EL (cell line): ENCODE measurements at regions not wholly inside any gene's neighbourhood (a gene's known extent, or its start where the extent isn't known, plus 50 kb on each side); places are given as distances from the start of the nearest gene placed in this dataset.
A peak's percentile ranks its signal among the peaks of the same experiment; 100 is the strongest.

Experiments used
- DNase-seq: peaks from one replicate; pipeline ENCODE4 v3.0.0-alpha.2; 2016

DNA sequence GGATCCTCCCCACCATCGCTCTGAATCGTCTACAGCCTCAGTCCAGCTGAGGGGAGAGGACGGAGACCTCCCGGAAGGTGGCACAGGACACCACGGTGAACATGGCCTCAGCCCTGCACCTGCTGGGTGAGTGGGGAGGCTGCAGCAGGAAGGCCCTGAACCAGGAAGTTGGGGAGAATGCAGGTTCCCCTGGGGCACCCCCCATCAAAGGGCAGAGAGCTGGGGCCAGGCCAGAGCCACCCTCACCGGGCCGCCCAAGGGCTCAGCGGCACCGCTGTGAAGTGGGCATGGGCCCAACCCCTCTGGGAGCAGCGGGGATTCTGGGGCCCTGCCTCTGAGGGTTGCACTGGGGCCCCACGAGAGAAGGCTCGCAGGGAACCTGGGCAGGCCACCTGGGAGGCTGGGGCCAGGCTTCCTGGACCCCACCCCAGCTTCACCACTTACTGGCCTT lies 98.7 kb downstream of the MICALL2 start:
- DNase-seq = no peak

DNA sequence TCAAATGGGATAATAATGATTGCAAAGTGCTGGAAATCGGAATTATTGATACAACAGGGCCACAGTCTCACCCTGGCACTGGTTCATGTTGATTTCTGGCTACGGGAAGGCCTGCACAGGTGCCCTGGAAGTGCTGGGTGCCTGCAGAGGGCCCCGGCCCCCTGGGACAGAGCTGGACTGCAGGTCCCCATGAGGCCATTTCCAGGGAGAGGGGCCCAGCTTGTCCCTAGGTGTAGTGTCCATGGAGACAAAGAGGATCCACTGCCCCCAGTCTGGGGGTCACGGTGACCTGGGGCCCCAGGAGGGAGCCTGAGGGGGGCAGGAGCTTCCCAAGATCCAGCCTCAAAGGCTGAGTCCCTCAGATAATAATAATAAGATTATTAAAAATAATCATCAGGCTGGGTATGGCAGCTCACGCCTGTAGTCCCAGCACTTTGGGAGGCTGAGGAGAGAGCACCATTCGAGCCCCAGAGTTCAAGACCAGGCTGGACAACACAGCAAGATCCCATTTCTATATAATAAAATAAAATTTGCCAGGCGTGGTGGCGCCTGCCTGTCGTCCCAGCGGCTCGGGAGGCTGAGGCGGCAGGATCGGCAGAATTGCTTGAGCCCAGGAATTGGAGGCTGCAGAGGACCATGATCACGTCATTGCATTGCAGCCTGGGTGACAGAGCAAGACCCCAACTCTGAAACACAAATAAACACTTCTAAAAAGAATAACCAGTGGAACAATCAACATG lies 98.1 kb downstream of the MICALL2 start:
- DNase-seq = no peak

DNA sequence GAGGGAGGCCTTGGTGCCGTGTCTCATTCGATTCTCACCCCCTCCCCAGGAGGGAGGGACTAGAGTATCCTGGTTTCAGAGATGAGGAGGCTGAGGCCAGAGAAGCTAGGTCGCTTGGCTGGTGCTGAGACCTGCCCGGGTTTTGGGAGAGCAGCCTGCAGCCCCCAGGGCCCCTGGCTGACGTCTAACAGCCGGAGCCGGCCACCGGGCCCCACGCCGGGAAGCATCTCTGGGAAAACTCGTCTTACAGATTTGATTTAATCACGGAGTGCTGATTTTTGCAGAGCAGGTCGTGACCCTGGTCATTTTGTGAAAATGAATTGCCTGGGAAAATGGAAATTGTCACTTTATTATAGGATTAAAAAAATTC lies 97.5 kb downstream of the MICALL2 start:
- no peak for DNase-seq

DNA sequence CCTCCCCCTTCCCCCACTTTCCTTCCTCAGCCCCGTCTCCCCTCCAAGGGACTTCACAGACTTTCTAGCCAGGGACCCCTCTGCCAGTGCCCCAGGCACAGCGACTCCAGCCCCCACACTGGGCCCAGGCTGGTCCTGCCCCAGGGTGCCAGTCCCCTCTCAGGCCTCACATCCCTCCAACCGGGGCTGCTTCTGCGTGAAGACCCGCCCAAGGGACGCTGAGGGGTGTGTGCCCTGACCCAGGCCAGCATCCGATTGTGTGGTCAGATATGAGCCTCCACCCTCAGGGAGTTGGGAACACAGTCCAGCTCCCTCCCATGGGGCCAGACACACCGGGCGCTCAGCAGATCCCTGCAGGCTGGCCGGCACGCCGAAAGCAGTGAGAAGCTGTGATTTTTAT lies 97.0 kb downstream of the MICALL2 start:
- no peak for DNase-seq

DNA sequence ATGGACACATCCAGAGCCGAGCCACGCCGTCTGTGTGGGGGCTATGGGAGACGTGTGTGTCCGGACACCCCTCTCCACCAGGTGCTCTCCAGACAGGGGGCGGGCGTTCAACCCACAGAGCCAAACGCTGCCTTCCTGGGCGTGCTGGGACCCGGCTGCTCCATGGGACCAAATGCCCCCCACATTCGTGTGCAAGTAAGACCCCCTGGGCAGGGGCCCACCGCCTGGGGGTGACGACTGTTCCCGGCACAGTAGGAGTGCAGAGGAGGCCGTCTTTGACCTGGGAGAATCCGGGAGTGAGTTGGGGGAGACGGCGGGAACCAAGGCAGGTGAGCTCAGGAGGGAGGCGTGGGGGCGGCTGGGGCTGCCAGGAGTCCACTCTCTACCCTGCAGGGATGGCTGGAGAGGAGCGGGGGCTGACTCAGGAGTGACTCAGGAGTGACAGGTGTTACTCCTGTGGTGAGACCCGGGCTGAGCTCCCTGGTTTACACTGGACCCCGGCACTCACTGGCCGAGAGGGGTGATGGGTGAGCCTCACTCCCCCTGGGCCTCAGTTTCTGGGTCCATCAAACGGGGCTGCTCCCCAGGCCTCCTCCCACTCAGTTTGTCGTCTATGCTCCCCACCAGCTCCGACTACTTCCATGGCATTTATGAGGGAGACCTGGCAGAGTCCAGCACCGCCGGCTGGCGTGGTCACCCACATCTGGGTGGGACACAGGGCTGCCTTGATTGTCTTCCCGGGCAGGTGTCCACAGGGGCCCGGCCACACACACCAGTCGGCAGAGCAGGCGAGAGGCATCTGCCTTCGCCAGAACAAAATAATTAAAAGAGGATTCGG lies 95.0 kb downstream of the MICALL2 start:
- no peak for DNase-seq

DNA sequence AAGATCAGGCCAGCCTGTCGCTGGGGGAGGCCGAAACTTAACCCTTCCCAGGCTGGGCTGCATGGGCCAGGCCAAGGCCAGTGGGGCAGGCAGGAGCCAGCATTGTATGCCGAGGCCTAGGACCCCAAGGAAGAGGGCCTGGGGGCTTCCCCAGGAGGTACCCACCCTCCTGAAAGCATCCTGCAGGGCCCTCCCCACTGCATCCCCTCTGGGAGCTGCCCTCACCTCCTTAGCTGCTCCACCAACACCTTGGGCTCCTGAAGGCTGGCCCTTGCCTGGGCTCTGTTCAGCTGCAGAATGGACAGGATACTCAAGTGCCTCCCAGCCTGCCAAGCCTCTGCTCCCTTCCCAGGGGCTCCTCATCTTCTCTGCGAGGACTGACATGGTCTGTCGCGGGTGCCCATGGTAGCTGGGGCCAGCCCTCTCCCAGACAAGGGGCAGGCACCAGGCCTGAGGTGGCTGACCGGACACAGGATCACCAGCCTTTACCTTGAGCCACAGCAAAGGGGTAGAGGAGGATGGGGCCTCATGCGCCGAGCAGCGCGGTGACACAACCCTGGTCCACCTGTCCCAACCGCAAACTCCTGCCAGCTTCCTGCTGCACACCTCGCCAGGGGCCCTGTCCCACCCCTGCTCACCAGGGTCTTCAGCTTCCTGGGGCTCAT lies 94.2 kb downstream of the MICALL2 start:
- DNase-seq = no peak

DNA sequence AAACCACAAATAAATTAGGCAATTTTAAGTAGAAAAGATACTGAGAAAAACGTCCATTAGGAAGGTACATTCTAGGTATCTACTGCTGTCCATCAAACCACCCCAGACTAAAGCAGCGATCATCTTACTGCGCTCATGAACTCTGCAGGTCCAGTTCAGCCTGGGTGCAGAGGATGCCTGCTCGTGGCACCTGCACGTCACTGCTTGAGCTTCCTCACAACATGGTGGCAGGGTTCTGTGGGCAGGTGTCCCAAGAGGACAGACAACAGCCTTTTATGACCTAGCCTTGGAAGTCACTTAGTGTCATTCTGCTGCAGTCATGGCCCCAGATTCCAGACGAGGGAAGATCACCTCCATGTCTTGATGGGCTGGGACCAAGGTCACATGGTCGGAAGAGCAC lies 93.4 kb downstream of the MICALL2 start:
- DNase-seq = no peak

DNA sequence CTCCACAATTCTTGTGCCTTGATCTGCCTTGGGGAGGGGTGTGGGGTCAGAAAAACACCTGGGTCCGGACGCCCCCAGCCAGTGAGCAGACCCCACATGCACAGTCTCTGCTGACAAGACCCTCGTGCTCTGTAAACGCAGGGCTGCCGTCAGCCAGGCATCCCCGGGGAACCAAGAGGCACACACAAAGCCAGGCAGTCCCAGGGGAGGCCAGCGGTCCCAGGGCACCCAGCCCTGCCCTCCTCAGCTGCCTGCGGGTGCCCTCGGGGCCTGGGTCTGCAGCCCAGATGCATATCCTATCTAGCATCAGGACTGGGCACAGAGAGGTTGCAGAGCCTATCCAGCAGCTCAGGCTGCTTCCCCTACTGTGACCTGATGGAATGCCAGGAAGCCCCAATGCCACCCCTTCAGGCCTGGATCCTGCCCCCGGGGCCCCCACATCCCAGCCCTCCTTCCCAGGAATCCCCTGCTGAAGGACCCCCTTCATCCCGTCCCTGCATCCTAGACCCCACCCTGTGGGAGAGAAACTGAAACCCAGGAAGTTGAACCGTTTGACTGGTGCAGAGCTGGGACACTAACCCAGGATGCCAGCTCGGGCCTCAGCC lies 92.4 kb downstream of the MICALL2 start:
- DNase-seq = no peak

DNA sequence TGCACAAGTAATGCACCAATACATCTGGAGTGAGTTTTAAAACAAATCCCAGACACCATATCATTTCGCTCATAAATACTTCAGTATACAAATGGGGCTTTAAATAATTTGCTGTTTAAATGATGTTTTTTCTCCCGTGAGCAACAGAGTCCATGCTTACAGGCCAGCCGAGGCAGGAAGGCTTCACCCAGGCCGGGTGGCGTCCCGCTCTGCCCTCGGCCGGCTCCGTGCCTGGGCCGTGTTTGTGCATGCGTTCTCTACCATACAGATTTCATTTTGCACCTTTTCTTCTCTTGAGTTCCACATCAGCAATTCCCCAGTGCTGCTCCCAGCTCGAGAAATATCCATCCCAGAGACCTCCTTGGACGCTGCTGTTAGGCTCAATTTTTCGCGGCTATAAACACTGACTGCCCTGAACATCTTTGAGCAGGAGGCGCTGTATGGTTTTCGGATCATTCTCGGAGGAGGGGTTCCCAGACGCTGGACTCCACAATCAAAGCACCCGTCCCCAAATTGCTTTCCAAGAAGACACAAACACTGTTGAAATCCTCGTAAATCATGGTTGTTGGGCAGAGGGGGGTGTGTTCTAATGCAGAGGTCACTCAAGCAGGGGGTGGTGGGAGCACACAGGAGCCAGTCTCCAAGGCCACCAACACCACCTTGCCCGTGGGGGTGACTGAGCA lies 91.6 kb downstream of the MICALL2 start:
- DNase-seq = no peak

DNA sequence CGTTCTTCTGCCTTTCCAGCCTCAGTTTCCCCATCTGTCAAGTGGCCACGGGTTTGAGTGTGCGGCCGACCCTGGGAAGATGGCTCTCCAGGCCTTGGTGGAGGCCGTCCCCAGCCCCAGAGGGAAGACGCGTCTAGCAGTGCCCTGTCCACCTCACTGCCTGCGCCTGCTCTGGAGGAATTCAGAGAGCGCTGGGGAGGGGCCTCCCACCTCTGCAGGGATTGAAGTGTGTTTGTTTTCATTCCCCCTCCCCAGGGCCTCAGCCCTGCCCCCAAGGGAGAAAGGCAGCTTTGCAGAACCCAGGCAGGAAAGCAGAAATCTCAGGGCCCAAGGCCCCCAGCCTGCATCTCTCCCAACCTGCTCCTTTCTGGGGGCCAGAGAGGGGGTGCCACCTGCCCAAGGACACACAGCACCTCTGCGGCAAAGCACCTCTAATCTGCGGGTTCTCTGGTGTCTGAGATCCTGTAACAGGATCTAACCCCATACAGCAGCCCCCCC lies 91.0 kb downstream of the MICALL2 start:
- DNase-seq = no peak

DNA sequence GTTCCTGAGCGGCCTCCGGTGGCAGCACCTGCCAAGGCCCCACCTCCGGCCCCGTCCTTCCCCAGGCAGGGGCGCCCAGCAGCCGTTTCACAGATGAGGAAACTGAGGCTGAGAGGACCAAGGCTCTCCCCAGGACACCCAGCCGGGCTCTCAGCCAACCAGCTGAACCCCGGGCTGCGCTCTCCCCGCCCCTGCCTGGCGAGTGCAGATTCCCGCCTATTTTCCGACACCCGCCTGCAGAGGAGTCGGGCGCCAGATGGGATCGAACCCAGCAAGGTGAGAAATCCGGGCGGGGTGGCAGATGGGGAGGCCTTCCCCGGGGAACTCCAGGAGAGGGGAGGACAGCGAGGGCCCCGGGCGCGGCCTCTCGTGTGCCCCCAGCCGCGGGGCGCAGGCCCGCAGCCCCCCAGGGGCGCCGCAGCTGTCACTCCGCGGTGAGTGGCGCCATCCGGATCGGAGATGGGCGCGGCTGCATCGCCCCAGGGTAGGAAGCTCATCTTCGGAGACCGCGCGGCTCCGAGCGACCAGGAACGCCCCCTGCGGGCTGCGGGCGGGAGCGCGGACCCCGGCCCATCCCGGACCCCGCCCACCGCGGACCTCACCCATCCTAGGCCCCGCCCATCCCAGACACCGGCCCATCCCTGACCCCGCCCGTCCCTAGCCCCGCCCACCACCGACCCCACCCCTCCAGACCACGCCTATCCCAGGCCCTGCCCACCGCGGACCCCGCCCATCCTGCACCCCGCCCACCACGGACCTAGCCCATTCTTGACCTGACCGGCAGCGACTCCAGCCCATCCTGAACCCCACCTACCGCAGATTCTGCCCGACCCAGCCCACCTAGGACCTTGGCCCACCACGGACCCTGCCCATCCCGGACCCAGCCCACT lies 90.3 kb downstream of the MICALL2 start:
- peak; percentile 38 for DNase-seq

DNA sequence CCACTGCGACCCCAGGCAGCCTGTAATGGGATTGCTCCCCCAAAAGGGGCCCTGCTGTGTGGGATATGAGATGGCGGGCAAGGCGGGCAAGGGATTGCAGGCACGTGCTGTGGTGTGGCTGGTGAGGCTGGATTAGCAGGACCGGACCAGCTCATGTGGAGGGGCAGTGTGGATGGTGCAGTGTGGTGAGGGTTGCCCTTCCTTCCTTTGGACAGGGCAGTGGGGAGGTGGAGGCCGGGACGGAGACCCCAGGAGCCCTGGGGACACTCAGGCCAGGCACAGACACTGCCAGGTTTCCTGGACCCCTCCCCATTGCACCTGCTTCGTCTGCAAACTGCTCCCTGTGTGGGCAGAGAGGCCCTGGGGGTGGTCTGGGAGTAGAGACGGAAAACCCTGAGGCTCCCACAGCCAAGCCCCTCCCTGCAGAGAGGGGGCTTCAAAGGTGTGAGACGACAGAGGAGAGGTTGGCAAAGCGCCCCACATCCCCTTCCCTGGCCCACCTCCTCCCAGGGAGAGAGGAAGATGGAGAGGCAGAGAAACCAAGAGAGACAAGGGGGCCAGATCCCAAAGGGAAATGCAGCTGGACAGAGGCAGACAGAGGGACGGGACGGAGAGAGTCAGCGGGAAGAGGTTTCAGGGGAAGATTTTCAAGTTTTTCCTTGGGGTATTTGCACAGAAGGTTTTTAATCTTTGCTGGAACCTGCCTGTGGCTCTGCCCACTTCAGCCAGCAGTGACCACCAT lies 89.2 kb downstream of the MICALL2 start:
- DNase-seq = no peak

DNA sequence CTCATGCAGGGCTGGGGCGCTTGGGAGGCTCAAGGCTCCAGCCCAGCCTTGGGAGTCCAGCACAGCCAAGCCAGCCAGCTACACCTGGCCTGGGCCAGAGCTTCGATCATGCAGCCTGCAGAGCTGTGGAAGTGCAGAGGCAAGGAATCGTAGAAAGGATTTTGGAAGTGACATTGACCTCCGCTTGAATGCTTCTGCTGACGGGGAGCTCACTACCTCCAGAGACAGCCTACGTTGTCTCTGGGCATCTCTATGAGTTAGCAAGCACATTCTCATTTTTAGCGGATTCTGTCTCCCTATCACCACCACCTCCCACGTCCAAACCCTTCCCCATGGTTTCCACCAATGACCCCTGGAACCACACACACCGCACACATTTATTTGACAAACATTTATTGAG lies 88.5 kb downstream of the MICALL2 start:
- no peak for DNase-seq

DNA sequence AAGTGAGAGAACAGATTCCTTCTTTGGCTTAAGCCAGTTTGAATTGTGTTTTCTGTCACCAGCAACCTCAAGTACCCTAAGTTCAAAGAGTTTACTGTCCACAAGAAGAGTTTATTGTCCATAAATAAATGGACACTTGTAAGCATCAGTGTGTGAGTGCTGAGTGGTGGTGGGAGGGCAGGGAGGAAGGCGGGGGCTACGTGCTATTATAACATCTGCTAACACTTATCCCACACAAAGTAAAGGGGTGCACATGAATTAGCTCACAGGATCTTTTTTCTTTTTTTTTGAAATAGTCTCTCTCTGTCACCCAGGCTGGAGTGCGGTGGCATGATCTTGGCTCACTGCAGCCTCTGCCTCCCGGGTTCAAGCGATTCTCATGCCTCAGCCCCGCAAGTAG lies 87.2 kb downstream of the MICALL2 start:
- DNase-seq = no peak

DNA sequence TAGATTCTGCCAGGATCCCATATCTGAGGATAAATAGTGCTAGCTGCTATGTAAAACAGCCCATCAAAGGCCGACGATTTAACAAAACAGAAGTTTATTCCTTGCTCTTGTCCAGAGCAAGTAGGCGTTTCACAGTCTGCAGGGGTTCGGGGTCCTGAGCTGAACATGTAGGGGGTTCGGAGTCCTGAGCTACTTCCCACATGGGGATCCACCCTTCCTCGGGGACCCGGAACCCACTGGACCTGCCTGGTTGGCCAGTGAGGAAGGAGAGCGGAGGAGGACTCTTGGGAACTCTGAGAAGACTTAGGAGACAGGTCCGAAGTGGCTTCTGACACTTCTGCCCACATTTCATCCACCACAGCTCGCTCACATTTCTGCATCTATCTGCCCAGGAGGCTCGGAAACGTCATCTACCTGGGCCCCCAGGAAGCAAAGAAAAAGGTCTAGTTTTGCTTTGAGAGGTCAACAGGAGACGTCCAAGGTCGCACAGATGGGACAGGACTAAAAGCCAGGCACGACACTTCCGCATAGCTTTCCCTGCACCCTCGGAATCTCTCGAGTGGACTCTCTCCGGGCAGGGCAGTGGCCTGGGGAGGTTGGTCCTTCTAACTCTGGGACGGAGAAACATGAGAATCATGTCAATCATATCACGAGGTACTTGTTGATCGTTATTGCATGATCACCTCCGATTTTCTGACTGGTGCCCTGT lies 86.4 kb downstream of the MICALL2 start:
- DNase-seq = no peak

DNA sequence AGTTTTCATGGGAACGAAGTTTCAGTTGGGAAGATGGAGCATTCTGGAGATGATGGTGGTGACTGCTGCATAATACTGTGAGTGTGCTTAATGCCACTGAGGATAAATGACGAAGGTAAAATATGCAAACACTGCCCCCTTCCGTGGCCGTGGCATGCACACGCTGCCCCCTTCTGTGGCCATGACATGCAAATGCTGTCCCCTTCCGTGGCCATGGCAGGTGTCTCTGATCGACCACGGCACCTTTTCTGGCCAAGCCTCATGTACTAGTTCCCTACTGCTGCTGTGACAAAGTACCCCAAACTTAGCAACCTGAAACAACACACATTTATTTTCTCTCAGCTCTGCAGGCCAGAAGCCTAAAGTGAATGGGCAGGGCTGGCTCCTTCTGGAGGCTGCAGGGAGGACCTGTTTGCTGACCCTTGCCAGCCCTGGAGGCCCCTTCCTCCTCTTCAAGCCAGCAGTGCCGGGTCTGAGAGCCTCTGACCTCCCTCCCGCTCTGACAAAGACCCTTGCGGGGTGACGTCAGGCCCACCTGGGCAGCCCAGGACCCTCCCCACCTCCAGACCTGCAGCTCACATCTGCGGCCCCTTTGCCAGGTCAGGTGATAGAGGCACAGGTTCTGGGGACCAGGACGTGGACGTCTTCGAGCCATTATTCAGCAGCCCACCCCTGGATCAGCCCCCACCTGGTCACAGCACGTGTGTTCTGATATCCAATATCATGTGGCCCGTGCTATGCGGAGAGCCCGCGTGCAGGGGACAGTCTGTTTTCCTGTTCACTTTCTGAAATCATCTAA lies 82.0 kb downstream of the MICALL2 start:
- no peak for DNase-seq

DNA sequence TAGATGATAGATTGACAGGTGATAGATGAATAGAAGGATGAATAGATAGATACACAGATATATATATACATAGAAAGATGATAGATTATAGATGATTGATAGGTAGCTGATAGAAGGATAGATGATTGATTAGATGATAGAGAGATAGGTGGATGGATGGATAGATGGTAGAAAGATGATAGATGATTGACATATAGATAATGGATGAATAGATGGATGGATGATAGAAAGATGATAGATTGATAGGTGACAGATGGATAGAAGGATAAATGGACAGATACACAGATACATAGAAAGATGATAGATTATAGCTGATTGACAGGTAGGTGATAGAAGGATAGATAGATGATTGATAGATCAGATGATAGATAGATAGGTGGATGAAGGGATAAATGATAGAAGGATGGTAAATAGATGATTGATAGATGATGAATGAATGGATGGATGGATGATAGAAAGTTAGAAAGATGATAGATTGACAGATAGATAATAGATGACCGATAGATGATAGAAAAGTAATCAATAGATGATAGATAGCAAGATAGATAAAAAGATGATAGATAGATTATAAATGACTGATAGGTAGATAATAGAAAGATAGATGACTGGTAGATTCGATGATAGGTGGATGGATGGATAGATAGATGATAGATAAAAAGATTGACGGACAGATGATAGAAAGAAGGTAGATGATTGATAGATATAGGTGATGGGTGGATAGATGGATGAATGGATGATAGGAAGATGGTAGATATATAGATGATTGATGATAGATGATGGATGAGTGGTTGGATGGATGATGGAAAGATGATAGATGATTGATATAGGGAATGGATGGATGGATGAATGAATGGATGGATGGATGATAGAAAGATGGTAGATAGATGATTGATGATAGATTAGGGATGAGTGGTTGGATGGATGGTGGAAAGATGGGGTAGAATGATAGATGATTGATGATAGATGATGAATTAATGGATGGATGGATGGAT lies 80.4 kb downstream of the MICALL2 start:
- DNase-seq = no peak

DNA sequence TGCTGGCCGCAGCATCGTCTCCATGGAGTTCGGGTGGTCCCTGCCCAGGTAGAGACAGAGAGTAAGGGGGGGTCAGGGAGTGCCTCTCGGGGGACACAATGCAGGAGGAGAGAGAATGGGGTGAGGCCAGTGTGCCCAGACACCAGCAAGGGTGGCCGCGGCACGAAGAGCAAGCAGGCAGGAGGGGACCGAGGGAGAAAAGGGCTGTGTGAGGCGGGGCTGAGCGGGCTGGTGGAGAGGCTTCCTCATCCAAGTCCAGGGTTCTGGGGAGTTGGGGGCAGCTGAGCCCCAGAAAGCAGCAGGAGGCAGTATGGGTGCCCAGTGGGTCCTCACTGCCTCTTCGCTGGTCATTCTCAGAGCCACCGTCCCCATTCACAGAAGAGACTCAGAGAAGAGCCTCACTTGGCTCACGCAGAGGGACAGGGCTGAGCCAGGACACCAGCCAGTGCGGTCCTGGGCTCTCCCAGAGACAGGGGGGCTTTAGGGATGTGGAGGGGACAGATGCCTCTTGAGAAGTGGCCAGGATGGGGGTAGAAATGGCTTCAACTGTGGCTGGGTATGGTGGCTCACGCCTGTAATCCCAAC lies 78.9 kb downstream of the MICALL2 start:
- DNase-seq = no peak
